Adrenal gland (tissue), 9 donors: ENCODE measurements at regions not wholly inside any gene's neighbourhood (a gene's known extent, or its start where the extent isn't known, plus 50 kb on each side); places are given as distances from the start of the nearest gene placed in this dataset.

Experiments
- DNase-seq, 7 donors: peaks; one replicate each; pipeline ENCODE4 v3.0.0-alpha.2; 2019 to 2020
- H3K27ac ChIP-seq, 5 donors: fragments of 200-600 bp; sonication (generic) in 4 of 5; 1 replicate in 3 of 5; 2 replicates in 2 of 5; pipeline versions ENCODE4 v1.5.1 to v1.8.0; 2016 to 2020; ENCODE audit warnings: mild to moderate bottlenecking in 1 of 5
- H3K27me3 ChIP-seq: fragments of 200-600 bp; 2 replicates; pipeline ENCODE4 v1.8.0; 2021
- H3K36me3 ChIP-seq, 2 donors: fragments of 200-600 bp; replicated peaks in 1 of 2; 1 replicate in 1 of 2; 2 replicates in 1 of 2; pipeline versions ENCODE4 v1.5.1 to v1.8.0; 2018 to 2022
- H3K4me1 ChIP-seq, 2 donors: fragments of 200-600 bp; replicated peaks in 1 of 2; 1 replicate in 1 of 2; 2 replicates in 1 of 2; pipeline versions ENCODE4 v1.5.1 to v1.8.0; 2018 to 2021
- H3K4me3 ChIP-seq, 4 donors: fragments of 200-600 bp; sonication (generic) in 3 of 4; one replicate each; pipeline ENCODE4 v1.5.1; 2016 to 2018
- H3K9me3 ChIP-seq, 3 donors: fragments of 200-600 bp; sonication (generic) in 1 of 3; replicated peaks in 1 of 3; 1 replicate in 2 of 3; 2 replicates in 1 of 3; pipeline versions ENCODE4 v1.5.1 to v1.8.0; 2016 to 2021
- CTCF ChIP-seq, 6 experiments: fragments of 450-650 bp in 4 of 6; fragments of 200-600 bp in 2 of 6; sonication (generic) in 1 of 6; IDR thresholded peaks; 1 replicate in 5 of 6; 2 replicates in 1 of 6; pipeline versions ENCODE4 v1.5.1 to v1.8.0; 2016 to 2021; ENCODE audit warnings: antibody characterized with exemption in 6 of 6, mild to moderate bottlenecking in 2 of 6, moderate library complexity in 1 of 6
- POLR2A ChIP-seq, 2 donors: fragments of 450-650 bp; IDR thresholded peaks; one replicate each; pipeline ENCODE4 v1.6.1; 2017; ENCODE audit warnings: antibody characterized with exemption in 2 of 2, mild to moderate bottlenecking in 2 of 2, moderate library complexity in 1 of 2
- WGBS, 4 donors: extraction: QIAGEN DNeasy Blood & Tissue Kit in 2 of 4; methylation state at CpG; one replicate each; pipeline versions ENCODE4 v1.1.5 to v1.1.7; 2013 to 2017; 5-methylcytosine and 5-hydroxymethylcytosine counted together
- intact Hi-C, 2 donors: fragments of 100-400 bp; cut with DNase I; formaldehyde crosslinking; loops; one replicate each; pipeline versions ENCODE4 v1.14.1 to v1.15.0; 2022 to 2023
- donor health status: healthy with polysubstance abuse.
- donor health status: Bipolar disorder and iron deficiency.
- donor health status: DM: yes; HTN: yes; CAD: no.
- donor health status: DM: no; HTN: no; CAD: no.
- donor health status: DM: no; HTN: no; CAD: no.

GRCh38 chr14:38775986-38776385 is 327.0 kb downstream of the SEC23A start:
- intact Hi-C loops: no loop called here
- H3K27me3 ChIP-seq: no peaks in the 10 kb centered on the region
- H3K4me3 ChIP-seq: no peak overlapping the region
- 76 to 99% (median 89%) methylated on average over 1 of the region's 1 CpG for WGBS, 4 donors
- no peaks in the 10 kb centered on the region for H3K36me3 ChIP-seq
- TF ChIP-seq POLR2A (IDR thresholded peaks at IDR 0.05) (no peak), CTCF (IDR thresholded peaks at IDR 0.05) (no peak)
- H3K9me3 ChIP-seq: no peaks in the 10 kb centered on the region
- no peaks in the 10 kb centered on the region for H3K4me1 ChIP-seq
- no peak overlapping the region for H3K27ac ChIP-seq
- DNase-seq: no peak

- no peak for DNase-seq
- no peak overlapping the region for H3K4me3 ChIP-seq
- H3K9me3 ChIP-seq: no peaks in the 10 kb centered on the region
- TF ChIP-seq CTCF (IDR thresholded peaks at IDR 0.05): no peak
- no peak for TF ChIP-seq POLR2A (IDR thresholded peaks at IDR 0.05)
- H3K27me3 ChIP-seq: no peaks in the 10 kb centered on the region
- H3K27ac ChIP-seq: no peak overlapping the region
- H3K4me1 ChIP-seq: no peaks in the 10 kb centered on the region
- H3K36me3 ChIP-seq: no peaks in the 10 kb centered on the region
- intact Hi-C loops: no loop called here
These were observed 328.9 kb downstream of the SEC23A start for GRCh38 chr14:38774162-38774561.

GRCh38 chr14:38770251-38770650 is 332.8 kb downstream of the SEC23A start:
- no peak overlapping the region for H3K27ac ChIP-seq
- no peaks in the 10 kb centered on the region for H3K27me3 ChIP-seq
- TF ChIP-seq POLR2A (IDR thresholded peaks at IDR 0.05): no peak
- TF ChIP-seq CTCF (IDR thresholded peaks at IDR 0.05): no peak
- H3K9me3 ChIP-seq: no peaks in the 10 kb centered on the region
- WGBS, 4 donors: 77 to 81% (median 80%) methylated on average over 1 of the region's 1 CpG
- intact Hi-C loops: no loop called here
- DNase-seq: no peak
- H3K36me3 ChIP-seq: no peaks in the 10 kb centered on the region
- no peaks in the 10 kb centered on the region for H3K4me1 ChIP-seq
- H3K4me3 ChIP-seq: no peak overlapping the region

- Histone ChIP-seq H3K4me1 (no peaks in the 10 kb centered on the region), H3K9me3 (no peaks in the 10 kb centered on the region), H3K27ac (no peak overlapping the region), H3K4me3 (no peak overlapping the region), H3K36me3 (no peaks in the 10 kb centered on the region), H3K27me3 (no peaks in the 10 kb centered on the region)
- WGBS, 4 donors: 27 to 46% (median 41%) methylated on average over 2 of the region's 2 CpGs
- intact Hi-C loops: no loop called here
- no peak for DNase-seq
- TF ChIP-seq CTCF (IDR thresholded peaks at IDR 0.05) (no peak), POLR2A (IDR thresholded peaks at IDR 0.05) (no peak)
These were observed 340.2 kb downstream of the SEC23A start for GRCh38 chr14:38762845-38763244.
